Coronary artery (tissue), 2 donors: ENCODE measurements at regions not wholly inside any gene's neighbourhood (a gene's known extent, or its start where the extent isn't known, plus 50 kb on each side); places are given as distances from the start of the nearest gene placed in this dataset.

Experiments used
- DNase-seq: peaks from one replicate; pipeline ENCODE4 v3.0.0-alpha.2; 2017; ENCODE audit warnings: low spot score
- H3K27ac ChIP-seq, 2 donors: fragments of 200-600 bp; sonication (generic); one replicate each; pipeline ENCODE4 v1.5.1; 2016 to 2019
- H3K4me3 ChIP-seq: fragments of 200-600 bp; sonication (generic); 2 replicates; pipeline ENCODE4 v1.5.1; 2016; ENCODE audit warnings: mild to moderate bottlenecking, moderate library complexity
- CTCF ChIP-seq: fragments of 200-600 bp; sonication (generic); IDR thresholded peaks from one replicate; pipeline ENCODE4 v1.5.1; 2019; ENCODE audit warnings: antibody characterized with exemption

GRCh38 chr3:165443664-165444063 is 247.5 kb upstream of the SLITRK3 start:
- no peak for TF ChIP-seq CTCF
- DNase-seq: no peak
- Histone ChIP-seq H3K27ac (no peak overlapping the region), H3K4me3 (no peak overlapping the region)

GRCh38 chr3:165442061-165442460 is 245.9 kb upstream of the SLITRK3 start:
- no peak for DNase-seq
- H3K27ac ChIP-seq: no peak overlapping the region
- TF ChIP-seq CTCF: no peak
- H3K4me3 ChIP-seq: no peak overlapping the region

GRCh38 chr3:165440380-165440779 is 244.2 kb upstream of the SLITRK3 start:
- no peak for TF ChIP-seq CTCF
- DNase-seq: no peak
- Histone ChIP-seq H3K27ac (no peak overlapping the region), H3K4me3 (no peak overlapping the region)

- no peak overlapping the region for H3K4me3 ChIP-seq
- DNase-seq: no peak
- no peak for TF ChIP-seq CTCF
- no peak overlapping the region for H3K27ac ChIP-seq
Observed at GRCh38 chr3:165439765-165440164, 243.6 kb upstream of the SLITRK3 start.

GRCh38 chr3:165434516-165434915 is 238.3 kb upstream of the SLITRK3 start:
- H3K4me3 ChIP-seq: no peak overlapping the region
- no peak overlapping the region for H3K27ac ChIP-seq
- DNase-seq: no peak
- no peak for TF ChIP-seq CTCF

- no peak for DNase-seq
- TF ChIP-seq CTCF: no peak
- no peak overlapping the region for H3K4me3 ChIP-seq
- no peak overlapping the region for H3K27ac ChIP-seq
Observed at GRCh38 chr3:165406425-165406824, 210.2 kb upstream of the SLITRK3 start.

GRCh38 chr3:165404357-165405027 is 208.3 kb upstream of the SLITRK3 start:
- Histone ChIP-seq H3K4me3 (no peak overlapping the region), H3K27ac (no peak overlapping the region)
- no peak for DNase-seq
- TF ChIP-seq CTCF: no peak
